GM19240 (cell line): ENCODE measurements at regions not wholly inside any gene's neighbourhood (a gene's known extent, or its start where the extent isn't known, plus 50 kb on each side); places are given as distances from the start of the nearest gene placed in this dataset.
A peak's percentile ranks its signal among the peaks of the same experiment; 100 is the strongest.

Experiments
- DNase-seq: peaks from one replicate; pipeline ENCODE4 v3.0.0; 2011; ENCODE audit warnings: low spot score; ENCODE audit not compliant: insufficient read length

GRCh38 chr11:104657083-104657482 is 241.2 kb downstream of the CASP12 start:
- DNase-seq, result no peak

GRCh38 chr11:104655066-104655465 is 243.2 kb downstream of the CASP12 start:
- DNase-seq, result no peak

- no peak for DNase-seq
These were observed 244.0 kb downstream of the CASP12 start for GRCh38 chr11:104654181-104654813.

GRCh38 chr11:104653407-104653806 is 244.9 kb downstream of the CASP12 start:
- DNase-seq, result no peak

- no peak for DNase-seq
These were observed 245.3 kb downstream of the CASP12 start for GRCh38 chr11:104652996-104653395.

GRCh38 chr11:104650234-104650633 is 248.0 kb downstream of the CASP12 start:
- no peak for DNase-seq

- no peak for DNase-seq
These were observed 249.3 kb downstream of the CASP12 start for GRCh38 chr11:104649002-104649401.

- DNase-seq, result no peak
These were observed 252.7 kb downstream of the CASP12 start for GRCh38 chr11:104645261-104646222.

- no peak for DNase-seq
These were observed 260.5 kb downstream of the CASP12 start for GRCh38 chr11:104637662-104638170.

GRCh38 chr11:104633226-104633625 is 265.0 kb downstream of the CASP12 start:
- no peak for DNase-seq

- no peak for DNase-seq
These were observed 267.9 kb downstream of the CASP12 start for GRCh38 chr11:104630352-104630751.

GRCh38 chr11:104625246-104625645 is 273.0 kb downstream of the CASP12 start:
- no peak for DNase-seq

- DNase-seq, result no peak
These were observed 274.2 kb downstream of the CASP12 start for GRCh38 chr11:104624021-104624420.

- no peak for DNase-seq
These were observed 274.7 kb downstream of the CASP12 start for GRCh38 chr11:104623518-104623917.

GRCh38 chr11:104620991-104621390 is 277.3 kb downstream of the CASP12 start:
- no peak for DNase-seq

GRCh38 chr11:104619751-104620150 is 278.5 kb downstream of the CASP12 start:
- no peak for DNase-seq

- no peak for DNase-seq
These were observed 279.3 kb downstream of the CASP12 start for GRCh38 chr11:104618954-104619353.

- no peak for DNase-seq
These were observed 283.3 kb downstream of the CASP12 start for GRCh38 chr11:104614961-104615360.

GRCh38 chr11:104614117-104614680 is 284.1 kb downstream of the CASP12 start:
- no peak for DNase-seq

- no peak for DNase-seq
These were observed 287.6 kb downstream of the CASP12 start for GRCh38 chr11:104610635-104611034.

GRCh38 chr11:104609311-104610085 is 288.8 kb downstream of the CASP12 start:
- peak; percentile 14 for DNase-seq
